ENCODE measurements at regions not wholly inside any gene's neighbourhood (a gene's known extent, or its start where the extent isn't known, plus 50 kb on each side); places are given as distances from the start of the nearest gene placed in this dataset.
"Not testable (repeated sequence)": the region's sequence is repeated elsewhere in the genome, so short reads cannot be mapped to it uniquely, and the experiment has no call there.

DNA sequence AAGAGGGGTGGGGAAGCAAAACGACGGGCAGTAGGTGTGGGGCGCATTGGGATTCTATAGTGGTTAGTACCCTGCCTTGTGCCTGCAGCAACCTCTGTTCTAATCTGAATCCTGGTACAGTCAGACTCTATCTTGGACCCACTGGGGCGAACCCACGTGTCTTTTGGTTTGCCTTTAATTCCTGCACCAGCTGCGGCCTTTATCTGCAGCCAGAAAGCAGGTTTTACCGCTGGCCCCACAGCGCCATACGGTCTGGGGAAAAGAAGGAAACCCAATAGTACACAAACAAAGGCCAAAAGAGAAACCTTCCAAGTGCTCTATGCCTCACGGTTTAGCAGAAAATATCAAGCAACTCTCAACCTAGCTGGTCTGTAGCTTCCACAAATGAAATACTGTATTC is 118.2 kb downstream of the PPIAL4A start:
- not testable (repeated sequence) for DNase-seq

DNA sequence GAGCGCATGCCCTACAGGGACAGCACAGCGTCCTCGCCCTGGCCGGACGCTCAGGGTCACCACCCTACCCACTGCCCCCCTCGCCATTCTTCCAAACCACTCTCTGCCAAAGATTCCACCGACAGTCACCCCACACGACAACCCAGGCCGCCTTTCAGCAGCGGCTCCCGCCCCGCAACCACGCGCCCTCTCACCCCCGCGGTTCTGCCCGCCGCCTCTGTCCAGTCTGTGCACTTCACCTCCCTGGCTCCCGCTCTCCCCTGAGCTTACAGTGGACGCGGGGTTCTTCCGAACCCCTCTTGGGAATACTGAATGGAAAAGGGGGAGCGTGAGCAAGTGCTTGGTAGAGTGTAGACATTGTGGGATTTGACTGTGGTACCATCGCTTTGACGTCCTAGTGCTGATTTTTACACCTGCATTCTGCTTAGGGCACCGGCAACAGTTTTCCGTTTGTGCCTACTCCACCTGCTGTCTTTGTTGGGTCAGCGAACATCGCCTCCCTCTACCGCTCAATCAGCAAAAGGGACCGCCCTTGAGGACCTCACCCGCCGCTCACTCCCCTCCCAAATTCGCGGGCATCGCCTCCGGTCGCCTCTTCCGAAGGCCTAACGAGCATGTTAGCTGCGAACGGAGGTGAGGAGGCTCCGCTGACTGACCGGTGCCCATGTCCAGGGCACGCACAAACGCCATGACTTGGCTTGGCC is 119.1 kb downstream of the PPIAL4A start:
- not testable (repeated sequence) for DNase-seq

DNA sequence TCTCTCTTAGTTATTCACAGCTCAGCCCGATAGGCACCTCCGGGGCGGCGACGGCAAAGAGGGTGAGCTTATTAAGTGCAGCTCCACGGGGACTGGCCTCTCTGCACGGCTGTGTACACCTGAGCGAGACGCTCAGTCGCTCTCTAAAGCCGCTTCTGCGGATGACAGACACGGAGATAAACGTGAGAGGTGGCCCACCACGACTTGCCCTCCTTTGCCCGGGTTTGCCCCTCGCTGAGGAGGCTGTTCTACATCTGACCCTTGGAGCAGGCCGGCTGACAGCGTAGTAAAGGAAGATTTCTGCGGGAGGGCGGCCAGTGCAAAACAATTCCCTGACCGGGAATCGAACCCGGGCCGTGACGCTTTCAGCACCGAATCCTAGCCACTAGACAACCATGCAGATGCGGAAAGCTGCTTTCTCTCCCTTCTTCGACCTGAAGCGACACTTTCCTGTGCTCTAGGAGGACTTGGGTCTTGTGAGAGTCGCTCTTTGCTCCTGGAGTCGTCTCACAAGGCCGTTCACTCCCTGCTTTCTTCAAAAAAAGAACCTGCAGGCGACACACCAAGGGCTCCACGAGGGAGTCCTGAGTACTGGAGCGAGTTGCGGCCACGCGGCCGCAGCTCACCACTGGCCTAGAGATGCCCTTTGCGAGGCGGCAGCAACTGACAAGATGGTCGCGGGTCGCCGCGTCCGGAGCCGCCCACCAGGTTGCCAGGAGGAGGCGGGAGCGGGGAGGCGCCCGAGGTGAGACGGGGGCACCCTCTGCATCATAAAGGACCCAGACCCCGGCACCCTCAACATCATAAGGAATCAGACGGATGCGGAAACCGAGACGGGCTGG is 119.9 kb downstream of the PPIAL4A start:
- DNase-seq = peak; percentile 41

DNA sequence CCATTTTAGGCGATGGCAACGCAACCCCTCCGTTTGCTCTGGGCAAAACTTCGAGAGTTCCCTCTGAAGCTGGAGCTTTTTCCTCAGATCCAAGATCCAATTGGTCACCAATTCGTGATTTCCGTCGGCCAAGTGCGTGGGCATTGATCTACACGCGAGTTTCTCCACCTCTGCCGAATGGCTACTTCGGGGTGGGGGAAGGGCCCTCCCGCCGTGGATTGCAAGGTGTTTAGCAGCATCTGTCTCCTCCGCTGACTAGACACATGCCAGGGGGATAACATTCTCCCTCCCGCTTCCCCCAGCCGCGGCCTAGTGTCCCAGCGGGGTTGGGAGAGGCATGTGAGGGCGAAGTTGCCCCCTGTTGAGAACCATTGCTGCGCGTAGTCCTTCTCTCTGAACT is 120.6 kb downstream of the PPIAL4A start:
- DNase-seq = not testable (repeated sequence)

DNA sequence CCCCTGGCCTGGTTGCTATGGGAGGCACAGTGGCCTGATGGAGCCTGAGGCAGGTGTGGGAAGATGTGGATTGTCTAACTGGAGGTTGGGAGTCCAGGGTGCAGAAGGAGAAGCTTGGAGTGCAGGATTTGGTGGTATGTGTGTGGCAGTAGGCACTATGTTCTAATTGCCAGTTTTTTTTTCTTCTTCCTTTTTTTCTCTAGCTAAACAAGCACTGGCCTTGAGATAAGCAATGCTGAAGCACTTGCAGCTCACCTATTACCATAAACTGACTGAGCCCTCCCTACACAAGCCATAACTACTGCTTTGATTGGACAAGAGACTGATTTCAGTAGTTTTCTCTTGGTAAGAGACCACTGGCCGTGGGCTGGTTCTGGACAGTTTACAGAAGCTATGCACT is 123.6 kb downstream of the PPIAL4A start:
- DNase-seq = not testable (repeated sequence)

DNA sequence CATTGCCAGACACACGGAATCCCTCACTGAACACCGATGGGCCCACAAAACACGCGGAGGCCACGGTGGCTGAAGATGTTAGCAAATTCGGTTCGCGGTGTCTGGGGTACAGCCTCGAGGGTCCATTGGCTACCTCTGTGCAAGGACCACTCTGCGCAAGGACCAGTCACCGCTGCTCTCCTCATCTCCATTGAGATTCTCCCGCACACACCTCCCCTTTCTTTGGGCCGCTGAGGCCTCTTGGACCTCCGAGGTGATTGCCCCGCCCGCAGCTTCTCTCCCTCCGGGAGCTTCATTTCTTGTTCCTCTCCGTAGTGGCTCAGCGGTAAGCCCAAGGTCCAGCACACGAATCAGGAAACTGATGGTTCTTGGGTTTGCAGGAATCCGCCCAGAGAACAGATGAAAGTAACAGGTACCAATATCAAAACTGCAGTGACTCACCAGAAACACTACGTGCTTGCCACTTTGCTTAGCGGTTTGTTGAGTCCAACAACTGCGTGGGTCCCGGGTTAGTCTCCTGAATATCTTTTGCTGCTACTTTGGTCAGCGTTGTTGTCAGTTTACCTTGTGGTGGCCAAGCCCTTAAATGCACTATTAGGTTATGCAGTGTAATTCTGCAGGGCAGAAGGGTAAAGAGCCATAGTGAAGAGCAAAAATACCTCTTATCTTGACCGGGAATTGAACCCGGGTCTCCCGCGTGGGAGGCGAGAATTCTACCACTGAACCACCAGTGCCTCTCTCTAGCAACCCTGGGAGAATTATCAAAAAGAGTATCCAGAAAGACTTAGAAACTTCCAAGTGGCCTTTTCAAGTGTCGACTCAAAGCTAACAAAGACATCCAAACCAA is 126.8 kb downstream of the PPIAL4A start:
- DNase-seq = peak; percentile 27

DNA sequence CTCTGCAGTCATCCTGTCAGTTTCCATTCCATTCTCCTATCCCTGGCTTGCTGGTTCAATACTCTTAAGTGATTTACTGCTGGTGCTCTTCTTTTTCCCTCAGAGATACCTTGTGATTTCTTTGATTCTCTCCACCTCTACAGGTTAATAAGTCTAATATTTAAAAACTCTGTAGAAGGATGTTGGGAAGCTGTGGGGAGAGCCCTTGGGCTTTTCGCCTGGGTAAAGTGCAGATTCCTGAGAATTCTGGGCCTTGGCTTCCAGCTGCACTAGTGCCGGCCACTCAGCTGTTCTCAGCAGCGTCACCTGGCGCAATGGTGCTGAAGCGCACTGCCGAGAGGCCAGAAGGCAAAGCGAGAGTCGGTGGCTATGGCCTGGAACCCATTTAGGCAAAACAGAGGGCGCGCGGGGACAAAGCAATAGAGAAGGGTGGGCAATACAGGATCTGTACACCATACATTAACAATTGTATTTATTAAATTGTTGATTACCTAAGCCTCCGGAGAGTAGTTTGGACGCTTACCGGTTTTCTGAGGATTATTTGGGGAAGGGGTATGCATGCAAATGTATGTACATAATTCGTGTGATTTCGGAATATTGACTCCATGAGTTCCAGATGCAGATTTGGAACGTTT is 130.3 kb downstream of the PPIAL4A start:
- DNase-seq = not testable (repeated sequence)

DNA sequence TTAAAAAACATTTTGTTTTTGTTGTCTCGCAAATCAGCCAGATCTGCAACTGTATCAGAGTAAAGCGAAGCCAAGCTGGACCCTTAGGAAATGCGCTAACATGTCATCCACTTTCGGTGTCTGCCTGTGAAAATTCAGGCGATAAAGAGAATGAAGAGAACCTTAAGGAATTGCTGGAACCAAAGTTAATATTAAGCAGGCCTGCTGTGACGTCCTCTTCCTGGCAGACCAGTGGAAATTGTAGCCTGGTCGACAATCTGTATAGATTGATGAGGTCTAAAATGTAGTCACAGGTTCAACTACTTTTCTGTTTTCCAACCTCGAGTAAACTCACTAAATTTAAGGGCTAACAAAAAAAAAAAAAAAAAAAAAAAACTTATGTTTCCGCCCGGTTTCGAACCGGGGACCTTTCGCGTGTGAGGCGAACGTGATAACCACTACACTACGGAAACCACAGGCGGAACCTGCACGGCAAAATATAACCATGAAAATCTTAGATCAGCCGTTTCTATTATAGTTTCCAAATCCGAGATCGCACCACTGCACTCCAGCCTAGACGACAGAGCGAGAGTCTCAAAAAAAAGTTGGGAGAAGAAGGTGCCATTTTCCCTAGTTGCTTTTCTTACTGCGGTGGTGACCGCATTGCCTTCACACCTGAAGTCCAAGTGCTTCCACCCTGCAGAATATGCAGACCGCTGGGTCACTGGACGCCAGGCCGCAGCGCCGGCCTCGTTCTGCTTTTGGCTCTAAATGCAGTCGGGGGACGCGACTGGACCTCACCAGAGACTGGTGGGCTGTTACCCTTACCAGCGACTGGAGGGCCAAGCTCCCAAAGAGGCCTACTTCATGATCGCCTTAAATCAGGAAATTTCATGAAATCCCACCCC is 131.0 kb downstream of the PPIAL4A start:
- peak; percentile 30 for DNase-seq

DNA sequence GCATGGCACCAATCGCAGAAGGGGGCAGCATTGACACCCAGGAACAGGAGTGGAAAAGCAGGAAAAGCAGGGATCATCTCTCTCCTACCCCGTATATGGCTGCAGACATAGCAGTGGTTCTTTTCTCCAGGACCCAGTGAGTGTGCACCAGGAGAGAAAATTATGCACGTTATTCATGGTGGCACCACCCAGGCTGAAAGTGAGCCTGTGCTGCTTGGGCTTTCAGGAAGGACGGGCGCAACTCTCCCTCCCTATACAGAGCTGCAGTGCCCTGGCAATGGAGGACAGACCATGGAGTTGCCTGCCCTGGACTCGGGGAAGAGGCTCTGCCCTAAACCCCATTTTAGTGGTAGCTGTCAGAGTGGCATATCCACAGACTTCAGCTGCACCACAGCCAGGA is 132.1 kb downstream of the PPIAL4A start:
- DNase-seq = not testable (repeated sequence)

DNA sequence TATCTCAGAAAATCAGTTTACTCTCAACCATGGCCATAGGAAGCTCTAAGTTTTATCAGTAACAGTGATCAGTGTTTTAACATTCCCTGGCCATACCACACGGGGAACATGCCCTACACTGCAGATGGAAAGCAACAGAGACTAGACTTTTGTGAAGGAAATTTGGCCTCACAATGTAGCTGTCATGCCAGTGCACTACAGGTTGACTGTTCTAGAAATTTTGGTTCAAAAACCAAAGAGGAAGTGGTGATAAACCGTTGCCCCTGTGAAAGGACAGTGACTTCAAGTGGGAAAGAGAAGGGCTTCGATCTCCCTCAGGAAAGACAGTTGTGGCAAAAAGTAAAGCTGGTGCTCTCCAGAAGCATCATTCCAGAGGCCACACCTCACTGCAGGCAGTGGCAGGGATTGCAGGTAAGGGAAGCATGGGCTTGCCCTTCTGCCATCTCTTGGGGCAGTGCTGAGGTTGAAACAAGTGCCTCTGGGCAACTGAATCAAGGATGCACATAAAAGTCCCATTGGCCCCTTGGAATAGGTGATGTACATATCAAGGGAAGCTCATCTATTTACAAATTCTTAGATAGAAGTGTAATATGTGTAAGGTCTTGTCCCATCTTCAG is 143.4 kb downstream of the PPIAL4A start:
- DNase-seq = not testable (repeated sequence)

DNA sequence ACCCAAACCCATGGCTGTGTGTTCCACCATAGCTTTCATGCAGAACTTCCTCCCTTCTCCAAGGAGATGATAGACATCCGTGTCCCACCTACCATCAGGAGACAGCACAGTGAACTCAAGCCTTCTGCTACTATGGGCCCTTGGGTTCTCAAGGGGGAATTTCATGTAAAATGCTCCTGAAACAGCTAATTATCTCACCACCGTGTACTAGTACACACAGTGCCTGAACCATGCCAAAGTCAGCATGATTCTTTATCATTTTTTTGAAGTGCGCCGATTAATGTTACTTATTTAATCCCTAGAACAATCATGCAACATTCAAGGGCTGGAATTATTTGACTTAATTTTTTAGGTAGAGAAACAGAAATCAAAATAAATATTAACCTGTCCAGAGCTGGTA is 147.2 kb downstream of the PPIAL4A start:
- not testable (repeated sequence) for DNase-seq

DNA sequence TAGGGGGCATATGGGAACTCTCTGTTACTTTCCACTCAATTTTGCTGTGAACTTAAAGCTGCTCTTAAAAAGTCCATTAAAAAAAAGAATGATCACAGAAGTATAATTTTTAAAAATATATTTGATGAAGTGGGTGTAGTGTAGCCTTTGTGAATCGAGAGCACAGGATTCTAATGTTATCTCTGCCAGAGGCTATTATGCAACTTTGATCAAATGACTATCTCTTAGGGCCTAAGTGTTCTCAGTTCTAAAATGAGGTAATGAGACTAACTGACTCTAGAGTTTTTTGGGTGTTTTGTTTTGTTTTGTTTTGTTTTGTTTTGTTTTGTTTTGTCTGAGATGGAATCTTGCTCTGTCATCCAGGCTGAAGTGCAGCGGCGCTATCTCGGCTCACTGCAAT is 143.2 kb downstream of the FAM72B start:
- DNase-seq = not testable (repeated sequence)

DNA sequence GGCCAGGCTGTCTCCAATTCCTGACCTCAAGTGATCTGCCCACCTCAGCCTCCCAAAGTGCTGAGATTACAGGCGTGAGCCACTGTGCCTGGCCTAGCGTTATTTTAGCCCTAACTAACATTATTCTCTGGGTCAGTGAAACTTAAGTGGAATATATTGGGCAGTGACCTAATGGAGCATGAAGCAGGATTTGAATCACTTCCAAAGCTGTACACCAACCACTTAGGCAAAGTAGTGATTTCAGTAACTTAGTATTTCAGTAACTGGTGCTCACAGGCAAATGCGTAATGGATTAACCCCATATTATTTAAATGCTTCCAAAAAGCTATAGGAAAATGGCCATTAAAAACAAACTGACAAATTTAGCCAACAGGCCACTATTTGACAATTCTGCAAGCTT is 142.6 kb downstream of the FAM72B start:
- DNase-seq = not testable (repeated sequence)

DNA sequence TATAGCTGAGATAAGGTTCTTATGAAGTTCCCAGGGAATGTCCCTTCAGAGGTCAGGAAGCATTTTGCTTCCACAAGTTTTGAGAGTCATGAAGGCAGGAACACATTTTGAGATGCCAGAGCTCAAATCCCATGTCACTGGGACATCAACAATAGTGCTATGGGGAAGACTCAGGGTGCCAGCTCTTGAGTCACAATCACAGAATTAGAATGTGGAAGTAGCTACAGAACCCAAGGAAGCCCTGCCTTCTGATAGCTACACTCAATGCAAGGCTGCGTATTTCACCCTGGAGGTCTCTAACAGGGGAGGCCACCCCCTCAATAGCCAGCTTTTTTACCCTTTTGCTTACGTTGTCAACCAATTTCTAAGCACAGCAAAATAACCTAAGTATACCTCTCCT is 141.3 kb downstream of the FAM72B start:
- DNase-seq = not testable (repeated sequence)

DNA sequence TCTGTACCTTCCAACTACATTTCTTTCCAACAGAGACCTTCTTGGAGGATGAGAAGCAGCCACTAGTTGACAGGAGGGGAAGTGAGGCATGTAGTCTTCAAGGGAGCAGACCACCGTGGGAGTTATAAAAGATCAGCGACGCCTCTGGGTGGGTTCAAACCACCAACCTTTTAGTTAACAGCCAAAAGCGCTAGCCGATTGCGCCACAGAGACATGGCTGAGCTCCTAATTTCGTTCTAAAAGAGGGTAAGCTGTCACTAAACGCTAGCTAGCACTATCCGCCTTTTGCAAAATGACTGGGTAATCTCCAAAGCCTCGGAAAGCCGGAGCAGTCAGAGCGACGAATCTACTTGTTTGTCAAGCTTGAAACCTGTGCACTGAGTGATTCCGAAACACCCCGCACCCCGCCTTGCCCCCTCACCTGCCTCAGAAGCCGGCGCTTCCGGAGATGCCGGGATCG is 135.8 kb downstream of the FAM72B start:
- DNase-seq = peak; percentile 6

DNA sequence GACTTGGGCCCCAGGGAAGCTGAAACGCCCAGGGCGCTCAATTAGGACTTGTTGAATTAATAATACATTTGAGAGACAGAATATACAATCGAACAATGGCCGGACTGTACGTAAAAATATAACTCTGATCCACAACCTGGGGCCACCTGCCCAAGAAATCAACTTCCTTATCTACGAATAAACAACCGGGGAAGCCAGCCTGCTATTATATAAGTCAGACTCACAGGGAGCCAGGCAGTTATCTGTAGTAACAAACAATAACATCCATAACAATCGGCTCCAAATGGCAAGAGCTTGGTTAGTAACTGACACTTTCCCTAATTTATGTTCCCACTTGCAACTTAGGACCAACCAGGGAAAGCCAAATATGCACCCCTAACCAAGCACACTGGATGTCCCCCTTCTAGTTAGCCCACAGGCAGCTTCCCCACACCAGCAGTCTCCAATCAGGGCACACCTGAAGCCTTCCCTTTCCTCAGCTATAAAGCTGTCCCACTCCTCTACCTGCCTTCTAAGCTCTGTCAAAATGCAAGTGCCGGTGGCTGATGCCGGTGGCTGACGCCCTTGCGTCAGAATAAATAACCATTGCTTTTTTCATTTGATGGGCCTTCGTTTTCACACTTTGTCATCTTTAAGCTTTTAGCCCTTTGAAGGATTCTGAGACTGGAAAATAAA is 135.2 kb downstream of the FAM72B start:
- not testable (repeated sequence) for DNase-seq

DNA sequence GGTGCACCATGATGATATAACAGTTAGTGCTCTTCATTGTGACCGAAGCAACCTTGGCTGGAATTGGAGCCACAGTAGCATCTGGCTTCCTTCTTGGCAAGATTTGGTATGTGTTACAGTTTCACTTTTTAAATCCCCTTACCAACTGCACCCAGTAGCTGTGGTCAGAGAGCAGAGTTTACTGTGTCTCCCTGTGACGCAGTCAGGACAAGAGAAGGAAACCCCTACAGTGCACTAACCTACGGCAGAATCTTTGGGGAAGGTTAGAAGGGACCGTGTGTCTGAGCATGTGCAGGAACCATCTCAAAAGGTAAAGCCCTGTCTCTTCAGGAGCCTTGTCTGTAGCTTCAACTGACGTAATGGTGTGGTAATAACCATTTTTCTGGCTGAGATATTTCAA is 134.0 kb downstream of the FAM72B start:
- DNase-seq = not testable (repeated sequence)

DNA sequence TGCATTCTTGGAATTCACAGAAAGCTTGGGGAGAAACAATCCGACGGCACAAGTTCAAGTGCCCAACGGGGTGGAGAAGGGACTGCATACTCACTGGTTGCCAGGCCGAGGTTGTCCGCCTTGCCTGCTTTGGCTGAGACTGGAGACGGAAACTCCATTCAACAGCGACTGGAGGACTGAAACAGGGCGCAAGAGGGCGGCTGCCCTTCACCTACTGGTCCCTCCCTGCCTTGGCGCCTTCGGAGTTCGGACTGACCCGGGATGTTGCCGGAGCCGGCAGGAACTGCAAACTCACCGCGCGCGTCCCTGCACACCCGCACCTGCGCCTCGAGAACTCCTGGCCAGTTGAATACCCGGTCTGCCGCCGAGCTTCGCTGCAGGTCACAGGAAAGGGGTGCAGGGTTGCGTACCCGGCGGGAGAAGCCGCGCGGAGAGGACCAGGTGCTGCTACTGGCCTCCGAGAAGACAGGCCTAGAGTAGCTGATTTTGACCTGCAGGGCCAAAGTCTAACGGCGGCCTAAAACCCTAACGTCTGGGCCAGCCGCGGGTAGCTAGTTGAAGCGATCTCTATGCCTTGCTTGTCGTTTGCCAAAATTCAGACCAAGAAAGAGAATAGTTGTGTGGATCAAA is 132.9 kb downstream of the FAM72B start:
- DNase-seq = not testable (repeated sequence)

DNA sequence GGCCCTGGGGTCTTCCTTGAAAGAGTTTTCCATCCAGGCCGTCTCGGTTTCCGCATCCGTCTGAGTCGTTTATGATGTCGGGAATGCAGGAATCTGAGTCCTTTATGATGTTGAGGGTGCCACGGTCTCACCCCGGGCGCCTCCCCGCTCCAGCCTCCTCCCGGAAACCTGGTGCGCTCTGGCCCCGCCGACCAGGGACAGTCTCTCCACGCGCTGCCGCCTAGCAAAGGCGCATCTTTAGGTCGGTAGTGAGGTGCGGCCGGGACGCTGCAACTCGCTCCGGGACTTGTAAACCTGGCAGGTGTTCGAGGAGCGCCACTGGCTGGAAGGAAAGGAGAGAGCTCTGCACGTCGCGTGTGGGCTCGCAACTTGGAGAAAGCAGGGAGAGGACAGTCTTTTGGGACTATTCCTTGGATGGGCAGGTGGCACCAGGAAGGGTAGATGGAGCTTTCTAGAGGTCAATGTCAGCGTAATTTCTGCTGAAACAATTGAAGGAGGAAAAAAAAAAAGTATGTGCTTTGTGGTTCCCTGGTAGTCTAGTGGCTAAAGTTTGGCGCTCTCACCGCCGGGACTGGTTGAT is 132.0 kb downstream of the FAM72B start:
- DNase-seq = not testable (repeated sequence)

DNA sequence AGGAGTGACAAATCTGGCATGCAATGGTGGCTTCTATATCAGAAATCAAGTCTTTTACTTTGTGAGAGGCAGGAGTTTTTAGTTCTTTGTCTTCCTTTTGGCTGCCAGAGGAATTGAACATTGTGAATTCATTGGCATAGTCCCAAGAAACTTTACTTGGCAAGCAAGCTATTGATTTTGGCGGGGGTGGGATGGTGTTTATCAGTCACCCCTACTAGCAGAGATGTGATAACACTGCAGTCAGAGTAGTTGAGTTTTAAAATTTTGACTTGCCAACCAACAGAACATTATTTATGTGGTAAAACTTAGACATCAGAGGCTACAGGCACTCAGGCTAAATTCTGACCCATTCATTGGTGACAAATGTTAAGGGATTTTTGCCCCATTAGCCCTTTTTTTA is 129.2 kb downstream of the FAM72B start:
- DNase-seq = not testable (repeated sequence)
